Neural cell (in vitro differentiated cells): ENCODE measurements at regions not wholly inside any gene's neighbourhood (a gene's known extent, or its start where the extent isn't known, plus 50 kb on each side); places are given as distances from the start of the nearest gene placed in this dataset.
"Not testable (repeated sequence)": the region's sequence is repeated elsewhere in the genome, so short reads cannot be mapped to it uniquely, and the experiment has no call there.

Source experiments
- H2AFZ ChIP-seq: fragments of 200-600, 300-800 bp; sonication (generic), shearing (Covaris generic); 2 replicates; pipeline ENCODE4 v1.6.0; 2014; ENCODE audit warnings: low read depth, mild to moderate bottlenecking, antibody characterized with exemption, low read length, moderate library complexity
- H3F3A ChIP-seq: fragments of 200-600 bp; shearing (Covaris generic); 2 replicates; pipeline ENCODE4 v1.6.1; 2016; ENCODE audit warnings: mild to moderate bottlenecking, moderate library complexity, mixed read lengths, antibody characterized with exemption, low read length; ENCODE audit not compliant: insufficient read depth, poor library complexity, severe bottlenecking
- H3K27ac ChIP-seq: fragments of 200-600, 300-800 bp; sonication (generic), shearing (Covaris generic); 2 replicates; pipeline ENCODE4 v1.5.1; 2014; ENCODE audit warnings: mild to moderate bottlenecking, low read length, moderate library complexity
- H3K27me3 ChIP-seq: fragments of 300-800, 200-600 bp; sonication (generic), shearing (Covaris generic); 2 replicates; pipeline ENCODE4 v1.6.0; 2014; ENCODE audit warnings: mild to moderate bottlenecking, low read depth, low read length, moderate library complexity; ENCODE audit not compliant: insufficient read depth
- H3K36me3 ChIP-seq: fragments of 300-800, 200-600 bp; sonication (generic), shearing (Covaris generic); 2 replicates; pipeline ENCODE4 v1.5.1; 2014; ENCODE audit warnings: mild to moderate bottlenecking, antibody characterized with exemption, low read length, moderate library complexity; ENCODE audit not compliant: insufficient read depth
- H3K4me2 ChIP-seq: fragments of 300-800, 200-600 bp; sonication (generic), shearing (Covaris generic); 2 replicates; pipeline ENCODE4 v1.6.0; 2014; ENCODE audit warnings: mild to moderate bottlenecking, low read length
- H3K4me3 ChIP-seq: fragments of 300-800, 200-600 bp; sonication (generic), shearing (Covaris generic); 2 replicates; pipeline ENCODE4 v1.5.1; 2014; ENCODE audit warnings: mild to moderate bottlenecking, low read length, moderate library complexity
- H3K79me2 ChIP-seq: fragments of 200-600 bp; shearing (Covaris generic); replicated peaks from 2 replicates; pipeline ENCODE4 v1.6.0; 2014; ENCODE audit warnings: mild to moderate bottlenecking, low read length, moderate library complexity; ENCODE audit not compliant: insufficient read depth
- H3K9ac ChIP-seq: fragments of 300-800, 200-600 bp; sonication (generic), shearing (Covaris generic); 2 replicates; pipeline ENCODE4 v1.6.1; 2016; ENCODE audit warnings: mild to moderate bottlenecking, low read length, mixed read lengths
- H3K9me2 ChIP-seq: fragments of 200-600 bp; shearing (Covaris generic); 2 replicates; pipeline ENCODE4 v1.6.1; 2016; ENCODE audit warnings: mild to moderate bottlenecking, low read length, mixed read lengths; ENCODE audit not compliant: insufficient read depth
- H3K9me3 ChIP-seq: fragments of 200-600, 300-800 bp; sonication (generic), shearing (Covaris generic); 2 replicates; pipeline ENCODE4 v1.6.1; 2016; ENCODE audit warnings: mild to moderate bottlenecking, mixed run types, low read length, moderate library complexity, mixed read lengths
- H4K20me1 ChIP-seq: fragments of 200-600 bp; shearing (Covaris generic); 2 replicates; pipeline ENCODE4 v1.6.1; 2016; ENCODE audit warnings: mild to moderate bottlenecking, mixed run types; ENCODE audit not compliant: insufficient read depth

GRCh38 chr11:71655041-71655440, 72.4 kb upstream of the KRTAP5-11 start:
- H3K9ac ChIP-seq, H3K27me3 ChIP-seq, H2AFZ ChIP-seq, H3K4me3 ChIP-seq, H3K9me3 ChIP-seq, H3K27ac ChIP-seq, H4K20me1 ChIP-seq, H3K36me3 ChIP-seq, H3K79me2 ChIP-seq, H3K4me2 ChIP-seq, H3K9me2 ChIP-seq, H3F3A ChIP-seq: not testable (repeated sequence)

GRCh38 chr11:71656513-71656912, 73.8 kb upstream of the KRTAP5-11 start:
- H3K79me2 ChIP-seq, H3K27me3 ChIP-seq, H3K9ac ChIP-seq, H3K9me3 ChIP-seq, H3F3A ChIP-seq, H3K27ac ChIP-seq, H3K4me2 ChIP-seq, H2AFZ ChIP-seq, H4K20me1 ChIP-seq, H3K4me3 ChIP-seq, H3K36me3 ChIP-seq, H3K9me2 ChIP-seq: not testable (repeated sequence)

- H3K4me3 ChIP-seq, H3K27me3 ChIP-seq, H3F3A ChIP-seq, H3K9me3 ChIP-seq, H3K79me2 ChIP-seq, H3K9ac ChIP-seq, H3K9me2 ChIP-seq, H3K4me2 ChIP-seq, H3K27ac ChIP-seq, H3K36me3 ChIP-seq, H4K20me1 ChIP-seq, H2AFZ ChIP-seq: not testable (repeated sequence)
Measured at GRCh38 chr11:71664941-71665340, 82.3 kb upstream of the KRTAP5-11 start.

- not testable (repeated sequence) for H3K4me3 ChIP-seq
Measured at GRCh38 chr11:71698110-71698509, 115.4 kb upstream of the KRTAP5-11 start.

GRCh38 chr11:71698961-71699360, 116.3 kb upstream of the KRTAP5-11 start:
- not testable (repeated sequence) for H3K4me2 ChIP-seq, H3K9me2 ChIP-seq, H3K4me3 ChIP-seq, H3K9ac ChIP-seq, H3K9me3 ChIP-seq, H3K79me2 ChIP-seq, H4K20me1 ChIP-seq, H2AFZ ChIP-seq, H3K36me3 ChIP-seq, H3F3A ChIP-seq, H3K27ac ChIP-seq, H3K27me3 ChIP-seq

More at GRCh38 chr11:71698110-71698509, 115.4 kb upstream of the KRTAP5-11 start:
- H2AFZ ChIP-seq, H3F3A ChIP-seq, H3K4me2 ChIP-seq, H3K9me2 ChIP-seq, H4K20me1 ChIP-seq, H3K79me2 ChIP-seq, H3K27me3 ChIP-seq, H3K9me3 ChIP-seq, H3K36me3 ChIP-seq, H3K27ac ChIP-seq, H3K9ac ChIP-seq: not testable (repeated sequence)

- H3K9ac ChIP-seq, H3K9me3 ChIP-seq, H3K4me2 ChIP-seq, H4K20me1 ChIP-seq, H3K79me2 ChIP-seq, H3K27me3 ChIP-seq, H2AFZ ChIP-seq, H3F3A ChIP-seq, H3K9me2 ChIP-seq, H3K4me3 ChIP-seq, H3K27ac ChIP-seq, H3K36me3 ChIP-seq: not testable (repeated sequence)
Measured at GRCh38 chr11:71701435-71702291, 119.0 kb upstream of the KRTAP5-11 start.

- H3K27me3 ChIP-seq, H3K9me2 ChIP-seq, H3K79me2 ChIP-seq, H3K9me3 ChIP-seq, H4K20me1 ChIP-seq, H3K27ac ChIP-seq, H3K4me2 ChIP-seq, H3K4me3 ChIP-seq, H2AFZ ChIP-seq, H3K9ac ChIP-seq, H3F3A ChIP-seq, H3K36me3 ChIP-seq: not testable (repeated sequence)
Measured at GRCh38 chr11:71705086-71705737, 122.5 kb upstream of the KRTAP5-11 start.
